ENCODE measurements at regions not wholly inside any gene's neighbourhood (a gene's known extent, or its start where the extent isn't known, plus 50 kb on each side); places are given as distances from the start of the nearest gene placed in this dataset.

- DNase-seq (ENCODE audit: low read depth): no peak
- POLR2A ChIA-PET: no interaction called here
- CTCF ChIA-PET: no interaction called here
- TF ChIP-seq CTCF (IDR thresholded peaks at IDR 0.05; ENCODE audit: insufficient read depth, low read depth, low read length): no peak
- no peak overlapping the region for H3K4me3 ChIP-seq (ENCODE audit: low read depth, low read length)
- H3K27me3 ChIP-seq (ENCODE audit: control insufficient read depth, insufficient read depth, low read length): no peaks in the 10 kb centered on the region
- no peaks in the 10 kb centered on the region for H3K36me3 ChIP-seq (ENCODE audit: control insufficient read depth, insufficient read depth, low read length)
These were observed 315.7 kb downstream of the FOXA2 start for GRCh38 chr20:22268675-22269074.

- H3K36me3 ChIP-seq (ENCODE audit: control insufficient read depth, insufficient read depth, low read length): no peaks in the 10 kb centered on the region
- TF ChIP-seq CTCF (IDR thresholded peaks at IDR 0.05; ENCODE audit: insufficient read depth, low read depth, low read length): no peak
- DNase-seq (ENCODE audit: low read depth): no peak
- CTCF ChIA-PET: no interaction called here
- POLR2A ChIA-PET: no interaction called here
- H3K4me3 ChIP-seq (ENCODE audit: low read depth, low read length): no peak overlapping the region
- H3K27me3 ChIP-seq (ENCODE audit: control insufficient read depth, insufficient read depth, low read length): no peaks in the 10 kb centered on the region
These were observed 319.5 kb downstream of the FOXA2 start for GRCh38 chr20:22264917-22265316.

GRCh38 chr20:22260506-22260905 is 323.9 kb downstream of the FOXA2 start:
- no peak for DNase-seq (ENCODE audit: low read depth)
- Histone ChIP-seq H3K27me3 (ENCODE audit: control insufficient read depth, insufficient read depth, low read length) (no peaks in the 10 kb centered on the region), H3K36me3 (ENCODE audit: control insufficient read depth, insufficient read depth, low read length) (no peaks in the 10 kb centered on the region), H3K4me3 (ENCODE audit: low read depth, low read length) (no peak overlapping the region)
- TF ChIP-seq CTCF (IDR thresholded peaks at IDR 0.05; ENCODE audit: insufficient read depth, low read depth, low read length): no peak
- ChIA-PET POLR2A (no interaction called here), CTCF (no interaction called here)

DNA sequence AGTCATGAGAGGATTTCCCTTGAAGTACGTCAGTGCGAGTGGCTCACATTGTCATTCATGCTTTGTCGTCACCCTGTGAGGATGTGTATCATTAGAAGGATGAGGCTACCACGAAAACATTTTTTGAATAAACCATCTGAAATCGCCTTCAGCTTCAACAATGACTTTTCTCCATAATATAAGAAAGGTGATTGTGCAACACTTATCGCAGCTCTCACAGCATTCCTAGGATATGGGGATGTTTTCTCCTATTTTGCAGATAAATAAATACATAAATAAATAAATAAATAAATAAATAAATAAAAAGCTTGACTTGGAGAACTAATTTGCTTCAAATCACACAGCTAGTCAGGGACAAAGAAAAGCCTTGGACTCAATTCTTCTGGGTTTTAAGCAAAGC is 326.5 kb downstream of the FOXA2 start:
- no peak for TF ChIP-seq CTCF (IDR thresholded peaks at IDR 0.05; ENCODE audit: insufficient read depth, low read depth, low read length)
- Histone ChIP-seq H3K27me3 (ENCODE audit: control insufficient read depth, insufficient read depth, low read length) (no peaks in the 10 kb centered on the region), H3K36me3 (ENCODE audit: control insufficient read depth, insufficient read depth, low read length) (no peaks in the 10 kb centered on the region), H3K4me3 (ENCODE audit: low read depth, low read length) (no peak overlapping the region)
- ChIA-PET POLR2A (no interaction called here), CTCF (no interaction called here)
- DNase-seq (ENCODE audit: low read depth): no peak

- CTCF ChIA-PET: no interaction called here
- no peaks in the 10 kb centered on the region for H3K27me3 ChIP-seq (ENCODE audit: control insufficient read depth, insufficient read depth, low read length)
- H3K36me3 ChIP-seq (ENCODE audit: control insufficient read depth, insufficient read depth, low read length): no peaks in the 10 kb centered on the region
- no peak for DNase-seq (ENCODE audit: low read depth)
- H3K4me3 ChIP-seq (ENCODE audit: low read depth, low read length): no peak overlapping the region
- TF ChIP-seq CTCF (IDR thresholded peaks at IDR 0.05; ENCODE audit: insufficient read depth, low read depth, low read length): no peak
- POLR2A ChIA-PET: no interaction called here
These were observed 336.2 kb downstream of the FOXA2 start for GRCh38 chr20:22248051-22248667.

Measured in BJ (cell line).